PC-9 (cell line): ENCODE measurements at regions not wholly inside any gene's neighbourhood (a gene's known extent, or its start where the extent isn't known, plus 50 kb on each side); places are given as distances from the start of the nearest gene placed in this dataset.

Experiments
- BruUV-seq: library from RNA; stranded (reverse); fragments of 400-500 nt; replicated peaks from 2 replicates; lab custom pipeline; 2021; lab: Mats Ljungman, UMichigan
- CTCF ChIA-PET: fragments of 300-600 bp; sonication (Branson Sonifier 250); formaldehyde crosslinking; loops from one replicate; lab custom pipeline; 2022; ENCODE audit warnings: antibody characterized with exemption; lab: Charles Lee
- POLR2A ChIA-PET: fragments of 300-600 bp; sonication (Branson Sonifier 250); formaldehyde crosslinking; loops from one replicate; lab custom pipeline; 2022; ENCODE audit warnings: antibody characterized with exemption; ENCODE audit not compliant: unreplicated experiment; lab: Charles Lee
- DNase-seq, 2 experiments: peaks; one replicate each; pipeline versions ENCODE4 v3.0.0 to v3.0.0-alpha.2; 2015 to 2022; ENCODE audit warnings: mixed read lengths in 1 of 2
- H2AFZ ChIP-seq: fragments of 200-600 bp; sonication (generic); 2 replicates; pipeline ENCODE4 v1.8.1; 2017; ENCODE audit warnings: antibody characterized with exemption
- H3F3A ChIP-seq: fragments of 200-600 bp; sonication (generic); 2 replicates; pipeline ENCODE4 v1.8.1; 2017; ENCODE audit warnings: antibody characterized with exemption, mild to moderate bottlenecking, low read depth; ENCODE audit not compliant: insufficient read depth
- H3K27ac ChIP-seq: fragments of 200-600 bp; sonication (generic); 2 replicates; pipeline ENCODE4 v1.6.1; 2016; ENCODE audit warnings: mixed run types
- H3K27me3 ChIP-seq: fragments of 200-600 bp; sonication (generic); 2 replicates; pipeline ENCODE4 v1.6.1; 2016; ENCODE audit warnings: low read depth, mixed run types; ENCODE audit not compliant: insufficient read depth
- H3K36me3 ChIP-seq: fragments of 200-600 bp; sonication (generic); 2 replicates; pipeline ENCODE4 v1.6.1; 2016; ENCODE audit warnings: low read depth, mixed run types
- H3K4me1 ChIP-seq: fragments of 200-600 bp; sonication (generic); replicated peaks from 2 replicates; pipeline ENCODE4 v1.6.1; 2016; ENCODE audit warnings: mixed run types; ENCODE audit not compliant: insufficient read depth
- H3K4me2 ChIP-seq: fragments of 200-600 bp; sonication (generic); 2 replicates; pipeline ENCODE4 v1.6.1; 2017; ENCODE audit warnings: mixed run types
- H3K4me3 ChIP-seq: fragments of 200-600 bp; sonication (generic); 2 replicates; pipeline ENCODE4 v1.6.1; 2016; ENCODE audit warnings: mixed run types
- H3K79me2 ChIP-seq: fragments of 200-600 bp; sonication (generic); 2 replicates; pipeline ENCODE4 v1.6.1; 2017; ENCODE audit warnings: low read depth, mixed run types
- H3K9me2 ChIP-seq: fragments of 200-600 bp; sonication (generic); 2 replicates; pipeline ENCODE4 v1.8.1; 2017; ENCODE audit warnings: mild to moderate bottlenecking; ENCODE audit not compliant: insufficient read depth
- H3K9me3 ChIP-seq: fragments of 200-600 bp; sonication (generic); 2 replicates; pipeline ENCODE4 v1.8.1; 2016; ENCODE audit warnings: low read depth; ENCODE audit not compliant: insufficient read depth
- H4K20me1 ChIP-seq: fragments of 200-600 bp; sonication (generic); 2 replicates; pipeline ENCODE4 v1.8.1; 2017; ENCODE audit not compliant: insufficient read depth
- CTCF ChIP-seq: fragments of 200-600 bp; sonication (generic); conservative IDR thresholded peaks from 2 replicates; pipeline ENCODE4 v1.6.1; 2017; ENCODE audit warnings: mixed run types, antibody characterized with exemption, mild to moderate bottlenecking, moderate library complexity
- EZH2 ChIP-seq: fragments of 200-600 bp; sonication (generic); IDR thresholded peaks from 2 replicates; pipeline ENCODE4 v1.8.0; 2017; ENCODE audit warnings: antibody characterized with exemption, low read depth
- intact Hi-C: fragments of 100-400 bp; cut with micrococcal nuclease; formaldehyde crosslinking; loops from one replicate; pipeline ENCODE4 v1.10.0; 2022; ENCODE audit not compliant: unreplicated experiment

- no peak overlapping the region for H2AFZ ChIP-seq
- POLR2A ChIA-PET, result no interaction called here
These were observed 87.9 kb upstream of the PRICKLE1 start for GRCh38 chr12:42677461-42677860.

GRCh38 chr12:42673535-42673934, 84.0 kb upstream of the PRICKLE1 start:
- TF ChIP-seq CTCF (no peak), EZH2 (no peak)
- intact Hi-C loops, result no loop called here
- no peak overlapping the region for H3K4me3 ChIP-seq
- ChIA-PET CTCF (no interaction called here), POLR2A (no interaction called here)
- H3K79me2 ChIP-seq, result no peaks in the 10 kb centered on the region
- no peaks in the 10 kb centered on the region for H3K9me2 ChIP-seq
- H3K4me1 ChIP-seq, result no peaks in the 10 kb centered on the region
- no peaks in the 10 kb centered on the region for H3K9me3 ChIP-seq
- no peak overlapping the region for H3K27ac ChIP-seq
- no TSS peak for BruUV-seq
- DNase-seq, result no peak
- no peak overlapping the region for H2AFZ ChIP-seq
- H3F3A ChIP-seq, result no peaks in the 10 kb centered on the region
- H3K4me2 ChIP-seq, result no peak overlapping the region
- no peaks in the 10 kb centered on the region for H3K27me3 ChIP-seq
- H3K36me3 ChIP-seq, result no peaks in the 10 kb centered on the region
- H4K20me1 ChIP-seq, result no peaks in the 10 kb centered on the region

More at GRCh38 chr12:42677461-42677860, 87.9 kb upstream of the PRICKLE1 start:
- no TSS peak for BruUV-seq
- Histone ChIP-seq H3K4me1 (peaks cover 9% of the 10 kb centered on the region), H3K79me2 (no peaks in the 10 kb centered on the region), H3K27me3 (no peaks in the 10 kb centered on the region), H3K27ac (no peak overlapping the region), H4K20me1 (no peaks in the 10 kb centered on the region), H3K9me3 (no peaks in the 10 kb centered on the region), H3K4me2 (no peak overlapping the region), H3F3A (no peaks in the 10 kb centered on the region), H3K9me2 (no peaks in the 10 kb centered on the region), H3K36me3 (no peaks in the 10 kb centered on the region), H3K4me3 (no peak overlapping the region)
- intact Hi-C loops, result no loop called here
- TF ChIP-seq EZH2 (no peak), CTCF (no peak)
- CTCF ChIA-PET, result no interaction called here
- no peak for DNase-seq

- TF ChIP-seq EZH2 (no peak), CTCF (no peak)
- Histone ChIP-seq H2AFZ (no peak overlapping the region), H3K9me2 (no peaks in the 10 kb centered on the region), H3K36me3 (no peaks in the 10 kb centered on the region), H3K4me2 (no peak overlapping the region), H3K79me2 (no peaks in the 10 kb centered on the region), H3K27ac (no peak overlapping the region), H3K27me3 (no peaks in the 10 kb centered on the region), H3F3A (no peaks in the 10 kb centered on the region), H3K4me1 (no peaks in the 10 kb centered on the region), H3K4me3 (no peak overlapping the region), H3K9me3 (no peaks in the 10 kb centered on the region), H4K20me1 (no peaks in the 10 kb centered on the region)
- BruUV-seq, result no TSS peak
- POLR2A ChIA-PET, result no interaction called here
- CTCF ChIA-PET, result no interaction called here
- no peak for DNase-seq
- intact Hi-C loops, result no loop called here
These were observed 81.2 kb upstream of the PRICKLE1 start for GRCh38 chr12:42670719-42671118.
